Lung (tissue), 11 donors: ENCODE measurements at regions not wholly inside any gene's neighbourhood (a gene's known extent, or its start where the extent isn't known, plus 50 kb on each side); places are given as distances from the start of the nearest gene placed in this dataset.
"Not testable (repeated sequence)": the region's sequence is repeated elsewhere in the genome, so short reads cannot be mapped to it uniquely, and the experiment has no call there.

Experiments used
- ATAC-seq: fragments of 200-7000 bp; cut with Tn5 transposase; one replicate; pipeline ENCODE4 v1.9.1; 2020; ENCODE audit warnings: moderate number of reproducible peaks; ENCODE audit not compliant: insufficient read depth, low FRiP score
- DNase-seq, 3 donors: peaks; one replicate each; pipeline ENCODE4 v3.0.0-alpha.2; 2013 to 2017
- H3K27ac ChIP-seq, 2 donors: one replicate each; pipeline ENCODE4 v1.5.1; 2013; ENCODE audit warnings: mild to moderate bottlenecking in 2 of 2, moderate library complexity in 2 of 2, control low read depth in 1 of 2, inconsistent platforms in 1 of 2, low read depth in 1 of 2, low read length in 1 of 2
- H3K27me3 ChIP-seq, 3 donors: one replicate each; pipeline ENCODE4 v1.5.1; 2013; ENCODE audit warnings: low read length in 2 of 3; ENCODE audit not compliant: control insufficient read depth in 3 of 3, insufficient read depth in 3 of 3
- H3K36me3 ChIP-seq, 4 donors: one replicate each; pipeline ENCODE4 v1.5.1; 2013; ENCODE audit warnings: low read length in 4 of 4, mild to moderate bottlenecking in 1 of 4, moderate library complexity in 1 of 4; ENCODE audit not compliant: control insufficient read depth in 4 of 4, insufficient read depth in 4 of 4
- H3K4me1 ChIP-seq, 5 donors: one replicate each; pipeline ENCODE4 v1.5.1; 2013; ENCODE audit warnings: low read length in 5 of 5, mild to moderate bottlenecking in 2 of 5, moderate library complexity in 1 of 5; ENCODE audit not compliant: control insufficient read depth in 5 of 5, insufficient read depth in 5 of 5
- H3K4me3 ChIP-seq: one replicate; pipeline ENCODE4 v1.5.1; 2013; ENCODE audit warnings: mild to moderate bottlenecking, control low read depth, moderate library complexity
- H3K9ac ChIP-seq, 2 donors: one replicate each; pipeline ENCODE4 v1.5.1; 2013; ENCODE audit warnings: low read length in 2 of 2, control low read depth in 1 of 2; ENCODE audit not compliant: insufficient read depth in 1 of 2
- H3K9me3 ChIP-seq, 4 donors: one replicate each; pipeline ENCODE4 v1.5.1; 2013; ENCODE audit warnings: low read length in 3 of 4, mild to moderate bottlenecking in 1 of 4, moderate library complexity in 1 of 4; ENCODE audit not compliant: control insufficient read depth in 4 of 4, insufficient read depth in 3 of 4
- CTCF ChIP-seq: IDR thresholded peaks from 2 replicates; pipeline ENCODE4 v1.5.1; 2012; ENCODE audit warnings: mild to moderate bottlenecking; ENCODE audit errors: control extremely low read depth, extremely low read depth
- WGBS, 2 donors: extraction: QIAGEN DNeasy Blood & Tissue Kit; methylation state at CpG; one replicate each; pipeline ENCODE4 v1.1.7; 2013; 5-methylcytosine and 5-hydroxymethylcytosine counted together
- donor health status: control.
- donor health status: control.
- donor health status: Bipolar disorder and iron deficiency.
- donor health status: healthy.
- donor health status: DM: yes; HTN: yes; CAD: no.

GRCh38 chr15:84142888-84143337, 92.7 kb upstream of the GOLGA6L4 start:
- no peaks in the 10 kb centered on the region for H3K9me3 ChIP-seq
- 3 to 6% methylated on average over 7 of the region's 7 CpGs for WGBS, 2 donors
- H3K4me3 ChIP-seq = no peak overlapping the region
- DNase-seq (peak; percentile 86 to 93 (median 90)), ATAC-seq (peak; percentile 94)
- no peaks in the 10 kb centered on the region for H3K27me3 ChIP-seq
- H3K9ac ChIP-seq = no peak overlapping the region
- peak; percentile 55 for TF ChIP-seq CTCF
- H3K4me1 ChIP-seq = no peaks in the 10 kb centered on the region
- H3K27ac ChIP-seq = no peak overlapping the region
- H3K36me3 ChIP-seq = no peaks in the 10 kb centered on the region

GRCh38 chr15:84143753-84144314, 91.7 kb upstream of the GOLGA6L4 start:
- 92 to 93% methylated on average over 5 of the region's 5 CpGs for WGBS, 2 donors
- Histone ChIP-seq H3K27ac (no peak overlapping the region), H3K4me3 (no peak overlapping the region), H3K36me3 (no peaks in the 10 kb centered on the region), H3K9me3 (no peaks in the 10 kb centered on the region), H3K27me3 (no peaks in the 10 kb centered on the region), H3K9ac (no peak overlapping the region), H3K4me1 (no peaks in the 10 kb centered on the region)
- no peak for ATAC-seq
- TF ChIP-seq CTCF = no peak
- no peak for DNase-seq

GRCh38 chr15:84144946-84145345, 90.6 kb upstream of the GOLGA6L4 start:
- H3K9ac ChIP-seq = not testable (repeated sequence)
- 58 to 79% methylated on average over 8 of the region's 8 CpGs for WGBS, 2 donors

GRCh38 chr15:84146299-84146698, 89.3 kb upstream of the GOLGA6L4 start:
- not testable (repeated sequence) for H3K27me3 ChIP-seq, H3K9me3 ChIP-seq, H3K36me3 ChIP-seq, H3K9ac ChIP-seq, H3K27ac ChIP-seq, H3K4me1 ChIP-seq, H3K4me3 ChIP-seq, ATAC-seq, DNase-seq
- 88 to 92% methylated on average over 3 of the region's 3 CpGs for WGBS, 2 donors

More at GRCh38 chr15:84144946-84145345, 90.6 kb upstream of the GOLGA6L4 start:
- H3K36me3 ChIP-seq, H3K4me3 ChIP-seq, H3K27ac ChIP-seq, ATAC-seq, H3K27me3 ChIP-seq, DNase-seq, H3K4me1 ChIP-seq, H3K9me3 ChIP-seq: not testable (repeated sequence)

GRCh38 chr15:84147307-84147706, 88.3 kb upstream of the GOLGA6L4 start:
- ATAC-seq, DNase-seq, H3K4me3 ChIP-seq, H3K36me3 ChIP-seq, H3K9ac ChIP-seq, H3K27me3 ChIP-seq, H3K9me3 ChIP-seq, H3K27ac ChIP-seq, H3K4me1 ChIP-seq: not testable (repeated sequence)
- WGBS, 2 donors = 69 to 100% methylated on average over 1 of the region's 2 CpGs
